ENCODE measurements at regions not wholly inside any gene's neighbourhood (a gene's known extent, or its start where the extent isn't known, plus 50 kb on each side); places are given as distances from the start of the nearest gene placed in this dataset.

DNA sequence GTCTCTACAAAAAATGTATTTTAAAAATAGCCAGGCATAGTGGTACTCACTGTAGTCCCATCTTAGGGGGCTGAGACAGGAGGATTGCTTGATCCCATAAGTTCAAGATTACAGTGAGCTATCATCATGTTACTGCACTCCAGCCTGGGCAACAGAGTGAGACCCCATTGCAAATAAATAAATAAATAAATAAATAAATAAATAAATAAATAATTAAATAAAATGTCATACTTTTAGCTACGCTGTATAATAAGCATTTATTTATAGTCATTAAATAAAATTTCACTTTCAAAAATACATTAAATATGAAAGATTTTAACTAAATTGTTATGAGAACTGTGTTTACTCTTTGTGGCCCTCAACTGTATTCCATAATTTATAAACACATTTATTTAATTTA lies 1124.2 kb downstream of the PCDH7 start:
- TF ChIP-seq RARB (CRISPR knock-in tag; IDR thresholded peaks at IDR 0.05) (no peak), ISL1 (CRISPR knock-in tag; IDR thresholded peaks at IDR 0.05) (no peak), PATZ1 (CRISPR knock-in tag; IDR thresholded peaks at IDR 0.05; ENCODE audit: borderline replicate concordance) (no peak), ZFP3 (CRISPR knock-in tag; IDR thresholded peaks at IDR 0.05) (no peak), ARNTL (CRISPR knock-in tag; IDR thresholded peaks at IDR 0.05; ENCODE audit: borderline replicate concordance, low read depth) (no peak)
- TF ChIP-seq, protein P1, sequence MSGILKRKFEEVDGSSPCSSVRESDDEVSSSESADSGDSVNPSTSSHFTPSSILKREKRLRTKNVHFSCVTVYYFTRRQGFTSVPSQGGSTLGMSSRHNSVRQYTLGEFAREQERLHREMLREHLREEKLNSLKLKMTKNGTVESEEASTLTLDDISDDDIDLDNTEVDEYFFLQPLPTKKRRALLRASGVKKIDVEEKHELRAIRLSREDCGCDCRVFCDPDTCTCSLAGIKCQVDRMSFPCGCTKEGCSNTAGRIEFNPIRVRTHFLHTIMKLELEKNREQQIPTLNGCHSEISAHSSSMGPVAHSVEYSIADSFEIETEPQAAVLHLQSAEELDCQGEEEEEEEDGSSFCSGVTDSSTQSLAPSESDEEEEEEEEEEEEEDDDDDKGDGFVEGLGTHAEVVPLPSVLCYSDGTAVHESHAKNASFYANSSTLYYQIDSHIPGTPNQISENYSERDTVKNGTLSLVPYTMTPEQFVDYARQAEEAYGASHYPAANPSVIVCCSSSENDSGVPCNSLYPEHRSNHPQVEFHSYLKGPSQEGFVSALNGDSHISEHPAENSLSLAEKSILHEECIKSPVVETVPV (CRISPR knock-in tag; IDR thresholded peaks at IDR 0.05): no peak

All from SK-N-SH treated with all-trans-retinoic acid at 6 μM for 48 hours (cell line).